BLaER1 (cell line): ENCODE measurements at regions not wholly inside any gene's neighbourhood (a gene's known extent, or its start where the extent isn't known, plus 50 kb on each side); places are given as distances from the start of the nearest gene placed in this dataset.

Experiments
- H3K27ac ChIP-seq: shearing (Covaris generic); formaldehyde crosslinking; 2 replicates; pipeline ENCODE4 v1.8.1; 2022
- H3K27me3 ChIP-seq: shearing (Covaris generic); formaldehyde crosslinking; 2 replicates; pipeline ENCODE4 v1.8.1; 2022
- H3K36me3 ChIP-seq: shearing (Covaris generic); formaldehyde crosslinking; 2 replicates; pipeline ENCODE4 v1.8.1; 2022
- H3K4me1 ChIP-seq: shearing (Covaris generic); formaldehyde crosslinking; 2 replicates; pipeline ENCODE4 v1.8.1; 2022
- H3K4me2 ChIP-seq: shearing (Covaris generic); formaldehyde crosslinking; 2 replicates; pipeline ENCODE4 v1.8.1; 2022
- H3K4me3 ChIP-seq: shearing (Covaris generic); formaldehyde crosslinking; 2 replicates; pipeline ENCODE4 v1.8.1; 2022
- H3K9ac ChIP-seq: shearing (Covaris generic); formaldehyde crosslinking; 2 replicates; pipeline ENCODE4 v1.8.1; 2022
- H3K9me3 ChIP-seq: shearing (Covaris generic); formaldehyde crosslinking; 2 replicates; pipeline ENCODE4 v1.8.1; 2022
- H4K20me1 ChIP-seq: shearing (Covaris generic); formaldehyde crosslinking; 2 replicates; pipeline ENCODE4 v1.8.1; 2022
- Cebpa-rat ChIP-seq: shearing (Covaris generic); IDR thresholded peaks from 2 replicates; pipeline ENCODE4 v1.8.1; 2022

DNA sequence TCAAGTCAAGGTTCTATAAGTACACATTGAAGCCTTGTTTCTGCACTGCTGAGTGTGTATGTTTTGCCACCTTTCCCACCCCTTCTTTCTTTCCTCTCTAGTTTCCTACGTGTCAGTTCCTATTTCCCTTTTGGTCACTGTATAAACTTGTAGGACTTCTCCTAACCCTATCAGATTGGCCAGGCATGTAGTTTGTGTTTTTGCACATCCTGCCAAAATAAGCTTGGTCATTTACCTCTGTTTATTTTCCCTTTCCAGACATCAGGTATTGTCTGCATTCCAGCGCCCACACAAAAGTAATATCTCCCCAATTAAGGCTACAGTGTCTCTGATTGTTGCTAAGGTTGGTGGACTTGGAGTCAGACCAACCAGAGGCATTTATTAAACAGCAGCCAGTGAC lies 252.9 kb upstream of the MPDZ start:
- Histone ChIP-seq H3K27ac (no peak overlapping the region), H4K20me1 (no peaks in the 10 kb centered on the region), H3K9me3 (peaks cover 11% of the 10 kb centered on the region), H3K36me3 (no peaks in the 10 kb centered on the region), H3K4me1 (peaks cover 23% of the 10 kb centered on the region), H3K9ac (no peak overlapping the region), H3K4me3 (no peak overlapping the region), H3K4me2 (no peak overlapping the region), H3K27me3 (no peaks in the 10 kb centered on the region)
- TF ChIP-seq Cebpa-rat = no peak

DNA sequence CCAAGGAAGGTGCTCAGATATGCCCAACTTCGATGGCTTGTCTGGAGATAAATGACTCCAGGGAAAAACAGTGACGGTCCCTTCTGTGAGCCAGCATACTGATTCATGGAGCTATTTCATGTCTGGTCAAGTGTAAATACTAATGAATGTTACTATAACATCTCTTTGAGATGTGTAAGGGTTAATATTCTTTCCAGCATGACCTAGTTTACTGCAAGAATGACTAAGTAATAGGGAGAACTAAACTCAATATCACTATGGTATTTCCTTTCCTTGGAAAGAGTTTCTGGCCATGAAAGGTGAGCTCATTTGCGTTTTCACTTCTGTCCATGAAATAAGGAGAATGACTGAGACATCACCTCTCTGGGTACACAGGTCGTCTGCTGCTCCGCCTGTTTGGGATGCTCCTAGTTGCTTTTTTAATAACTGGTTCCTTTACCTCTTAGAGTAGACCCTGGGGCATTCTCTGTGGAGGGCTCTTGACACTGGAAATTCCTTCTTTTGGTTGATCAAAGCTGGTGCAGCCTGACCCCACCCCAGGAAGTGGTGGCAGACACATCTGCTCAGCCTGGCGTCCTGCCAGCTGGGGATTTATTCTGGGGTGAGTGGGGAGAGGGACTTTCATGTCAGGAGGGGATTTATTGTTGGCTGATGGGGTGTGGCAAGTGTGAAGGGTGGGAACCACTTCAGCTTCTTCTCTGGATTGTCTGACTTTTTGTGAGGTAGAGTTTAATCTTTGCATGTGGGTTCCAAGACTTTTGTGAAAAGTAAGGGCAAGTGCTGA lies 250.0 kb upstream of the MPDZ start:
- TF ChIP-seq Cebpa-rat = no peak
- H3K27ac ChIP-seq = no peak overlapping the region
- no peaks in the 10 kb centered on the region for H3K36me3 ChIP-seq
- H3K9ac ChIP-seq = no peak overlapping the region
- peaks cover 23% of the 10 kb centered on the region for H3K4me1 ChIP-seq
- no peaks in the 10 kb centered on the region for H3K27me3 ChIP-seq
- H3K4me3 ChIP-seq = no peak overlapping the region
- peaks cover 11% of the 10 kb centered on the region for H3K9me3 ChIP-seq
- no peaks in the 10 kb centered on the region for H4K20me1 ChIP-seq
- H3K4me2 ChIP-seq = peak overlapping the region; percentile 74

DNA sequence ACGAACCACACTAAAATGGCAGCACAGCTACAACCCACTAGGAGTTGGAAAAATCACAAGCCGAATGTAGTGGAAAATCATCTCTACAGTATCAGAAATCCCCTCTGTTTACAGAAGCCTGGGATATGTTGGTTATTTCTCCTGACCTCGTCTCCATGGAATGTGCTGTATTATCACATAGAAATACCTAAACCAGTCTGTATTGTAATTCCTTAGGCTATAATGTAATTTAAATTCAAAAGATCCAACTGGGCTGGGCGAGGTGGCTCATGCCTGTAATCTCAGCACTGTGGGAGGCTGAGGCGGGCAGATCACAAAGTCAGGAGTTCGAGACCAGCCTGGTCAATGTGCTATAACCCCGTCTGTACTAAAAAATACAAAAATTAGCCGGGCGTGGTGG lies 244.8 kb upstream of the MPDZ start:
- no peaks in the 10 kb centered on the region for H3K36me3 ChIP-seq
- H4K20me1 ChIP-seq = no peaks in the 10 kb centered on the region
- no peak overlapping the region for H3K4me2 ChIP-seq
- H3K4me1 ChIP-seq = peaks cover 9% of the 10 kb centered on the region
- no peaks in the 10 kb centered on the region for H3K9me3 ChIP-seq
- H3K9ac ChIP-seq = no peak overlapping the region
- H3K27ac ChIP-seq = no peak overlapping the region
- H3K4me3 ChIP-seq = no peak overlapping the region
- H3K27me3 ChIP-seq = no peaks in the 10 kb centered on the region
- TF ChIP-seq Cebpa-rat = no peak

DNA sequence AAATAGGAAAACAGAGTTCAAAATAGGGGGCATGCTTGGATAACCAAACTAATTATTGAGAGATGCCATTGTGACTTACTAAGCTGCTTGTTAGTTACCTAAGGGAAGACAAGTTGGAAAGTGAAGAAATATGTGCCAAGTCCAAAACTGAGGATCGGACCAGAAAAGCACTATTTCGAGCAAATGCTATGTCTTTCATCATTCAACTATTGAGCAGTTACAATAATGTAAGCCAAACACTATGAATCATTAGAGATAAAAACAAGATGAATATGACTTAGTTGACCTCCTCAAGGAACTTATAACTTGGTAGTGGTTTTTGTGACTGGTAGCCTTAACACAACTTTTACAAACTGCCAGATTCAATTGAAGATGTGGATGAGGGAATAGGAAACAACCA lies 240.6 kb upstream of the MPDZ start:
- no peak overlapping the region for H3K27ac ChIP-seq
- H3K4me3 ChIP-seq = no peak overlapping the region
- no peaks in the 10 kb centered on the region for H3K27me3 ChIP-seq
- H3K9ac ChIP-seq = no peak overlapping the region
- H3K4me2 ChIP-seq = no peak overlapping the region
- TF ChIP-seq Cebpa-rat = no peak
- H3K4me1 ChIP-seq = no peaks in the 10 kb centered on the region
- H4K20me1 ChIP-seq = no peaks in the 10 kb centered on the region
- no peaks in the 10 kb centered on the region for H3K9me3 ChIP-seq
- no peaks in the 10 kb centered on the region for H3K36me3 ChIP-seq

DNA sequence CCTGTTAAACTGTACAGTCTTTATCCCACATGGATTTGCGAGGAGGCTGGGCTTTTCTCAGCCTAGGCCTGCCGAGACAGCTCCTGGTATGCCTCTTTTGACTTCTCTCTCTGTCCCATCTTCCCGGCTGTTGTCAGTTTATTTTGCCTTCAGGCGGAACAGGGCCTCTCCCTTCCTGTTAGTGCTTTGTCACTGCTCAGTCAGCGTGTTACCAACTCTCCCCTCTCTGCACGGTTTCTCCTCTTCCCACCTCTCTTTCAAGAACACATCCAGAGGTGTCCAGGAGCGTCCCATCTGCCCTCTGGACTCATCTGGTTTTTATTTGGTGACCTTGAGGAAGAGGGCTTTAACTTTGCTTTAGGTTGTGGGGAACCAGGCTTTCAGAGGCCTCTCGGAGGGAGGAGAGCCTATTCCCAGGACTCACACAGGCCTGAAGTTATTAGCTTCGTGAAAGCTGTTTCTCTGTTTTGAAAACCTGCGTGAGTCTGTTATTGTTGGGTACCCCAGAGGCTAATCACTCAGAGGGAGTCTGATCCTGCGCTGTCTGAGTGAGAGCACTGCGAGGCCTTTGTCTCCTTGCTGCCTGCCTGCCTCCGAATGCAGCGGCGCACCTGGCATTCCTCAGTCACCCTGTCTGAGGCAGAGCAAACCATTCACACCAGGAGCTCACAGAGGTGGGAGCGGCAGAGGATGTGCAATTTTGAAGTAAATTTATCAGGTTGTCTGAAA lies 234.4 kb upstream of the MPDZ start:
- no peaks in the 10 kb centered on the region for H4K20me1 ChIP-seq
- no peaks in the 10 kb centered on the region for H3K36me3 ChIP-seq
- peak overlapping the region; percentile 13 for H3K4me2 ChIP-seq
- H3K9me3 ChIP-seq = no peaks in the 10 kb centered on the region
- H3K4me3 ChIP-seq = no peak overlapping the region
- peak overlapping the region; percentile 45; the same call in 1 of the 2 replicates for H3K27ac ChIP-seq
- peaks cover 17% of the 10 kb centered on the region for H3K4me1 ChIP-seq
- no peak for TF ChIP-seq Cebpa-rat
- no peak overlapping the region for H3K9ac ChIP-seq
- H3K27me3 ChIP-seq = no peaks in the 10 kb centered on the region

DNA sequence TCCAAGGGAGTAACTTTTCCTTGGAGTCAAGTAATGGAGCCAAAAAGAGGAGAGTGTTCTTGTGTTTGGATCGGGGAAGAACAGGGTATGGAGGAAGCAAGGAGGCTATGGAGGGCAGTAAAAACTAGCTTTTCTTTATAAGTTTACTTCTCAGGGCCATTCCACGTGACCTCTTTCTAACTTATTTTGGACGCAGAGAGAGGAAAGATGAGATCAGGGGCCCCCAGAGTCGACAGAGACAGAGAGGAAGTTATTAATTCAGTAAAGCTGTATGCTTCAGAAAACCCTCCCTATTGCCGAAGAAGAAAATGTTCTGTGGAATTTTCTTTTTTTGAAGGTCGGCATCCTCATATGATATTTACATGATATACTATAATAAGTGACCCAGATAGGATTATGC lies 233.8 kb upstream of the MPDZ start:
- Histone ChIP-seq H3K4me2 (peak overlapping the region; percentile 13), H4K20me1 (no peaks in the 10 kb centered on the region), H3K27ac (0 out of 2 replicates have a peak overlapping the region, but pooled peaks have one; percentile 45), H3K4me3 (no peak overlapping the region), H3K9ac (no peak overlapping the region), H3K4me1 (peaks cover 17% of the 10 kb centered on the region), H3K9me3 (no peaks in the 10 kb centered on the region), H3K27me3 (no peaks in the 10 kb centered on the region), H3K36me3 (no peaks in the 10 kb centered on the region)
- TF ChIP-seq Cebpa-rat = no peak

DNA sequence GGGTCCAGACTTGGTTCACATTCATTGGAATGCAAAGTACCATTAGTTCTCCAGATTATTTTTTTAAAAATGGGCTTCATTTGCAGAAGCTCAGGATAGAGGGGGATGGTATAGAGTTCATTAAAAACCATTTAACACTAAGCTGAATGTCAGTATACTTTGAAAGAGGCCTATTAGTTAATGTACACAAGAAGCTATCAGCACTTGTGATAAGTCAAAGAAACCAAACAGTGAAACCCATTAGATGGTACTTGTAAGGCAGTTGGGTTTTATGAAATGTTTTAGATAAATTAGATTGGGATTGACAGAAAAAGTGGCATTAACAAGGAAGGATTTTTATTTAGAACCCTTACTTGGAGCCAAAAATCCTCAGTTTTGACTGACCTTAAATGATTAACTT lies 229.2 kb upstream of the MPDZ start:
- Histone ChIP-seq H3K4me1 (peaks cover 14% of the 10 kb centered on the region), H4K20me1 (no peaks in the 10 kb centered on the region), H3K9ac (no peak overlapping the region), H3K27ac (no peak overlapping the region), H3K36me3 (no peaks in the 10 kb centered on the region), H3K9me3 (no peaks in the 10 kb centered on the region), H3K27me3 (no peaks in the 10 kb centered on the region), H3K4me3 (no peak overlapping the region), H3K4me2 (no peak overlapping the region)
- TF ChIP-seq Cebpa-rat = no peak

DNA sequence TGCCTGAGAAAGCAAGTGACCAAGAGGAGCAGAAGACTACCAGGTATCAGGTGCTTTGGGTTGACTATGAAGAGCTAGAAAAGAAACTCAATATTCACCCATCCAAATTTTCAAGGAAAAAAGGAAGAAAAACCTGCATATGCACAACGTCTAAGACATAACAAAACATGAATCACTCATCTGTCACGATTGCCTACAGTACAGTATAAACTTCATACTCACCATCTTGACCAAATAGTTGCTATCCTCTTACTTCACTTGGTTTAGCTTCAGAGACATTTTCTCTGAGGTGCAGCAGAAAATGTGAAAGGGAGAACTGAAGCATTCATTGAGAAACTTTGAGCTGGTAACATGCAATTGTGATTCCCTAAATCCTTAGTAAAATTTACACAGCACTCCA lies 228.6 kb upstream of the MPDZ start:
- no peak overlapping the region for H3K4me2 ChIP-seq
- no peak for TF ChIP-seq Cebpa-rat
- no peak overlapping the region for H3K27ac ChIP-seq
- no peaks in the 10 kb centered on the region for H4K20me1 ChIP-seq
- no peak overlapping the region for H3K9ac ChIP-seq
- H3K9me3 ChIP-seq = no peaks in the 10 kb centered on the region
- H3K4me1 ChIP-seq = peaks cover 8% of the 10 kb centered on the region
- H3K27me3 ChIP-seq = no peaks in the 10 kb centered on the region
- H3K36me3 ChIP-seq = no peaks in the 10 kb centered on the region
- H3K4me3 ChIP-seq = no peak overlapping the region

DNA sequence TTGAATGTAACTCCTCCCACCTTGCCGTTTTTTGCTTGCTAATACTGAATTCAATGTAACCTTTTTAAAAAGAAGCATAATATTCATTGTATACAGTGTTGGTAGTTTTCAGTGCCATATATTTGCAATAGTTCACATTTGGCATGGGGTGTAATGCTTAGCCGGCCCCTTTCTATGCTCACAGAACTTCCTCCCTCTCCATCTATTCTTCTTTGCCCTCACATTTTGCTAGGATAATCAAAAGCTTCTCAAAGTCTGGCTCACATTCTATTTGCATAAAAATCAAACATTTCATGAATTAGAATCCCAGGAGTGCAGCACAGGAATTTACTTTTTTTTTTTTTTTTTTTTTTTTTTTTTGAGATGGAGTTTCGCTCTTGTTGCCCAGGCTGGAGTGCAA lies 226.3 kb upstream of the MPDZ start:
- no peak for TF ChIP-seq Cebpa-rat
- H3K27ac ChIP-seq = no peak overlapping the region
- no peaks in the 10 kb centered on the region for H3K36me3 ChIP-seq
- H3K9me3 ChIP-seq = no peaks in the 10 kb centered on the region
- H3K4me3 ChIP-seq = no peak overlapping the region
- no peaks in the 10 kb centered on the region for H3K27me3 ChIP-seq
- no peak overlapping the region for H3K9ac ChIP-seq
- peaks cover 8% of the 10 kb centered on the region for H3K4me1 ChIP-seq
- no peak overlapping the region for H3K4me2 ChIP-seq
- H4K20me1 ChIP-seq = no peaks in the 10 kb centered on the region

DNA sequence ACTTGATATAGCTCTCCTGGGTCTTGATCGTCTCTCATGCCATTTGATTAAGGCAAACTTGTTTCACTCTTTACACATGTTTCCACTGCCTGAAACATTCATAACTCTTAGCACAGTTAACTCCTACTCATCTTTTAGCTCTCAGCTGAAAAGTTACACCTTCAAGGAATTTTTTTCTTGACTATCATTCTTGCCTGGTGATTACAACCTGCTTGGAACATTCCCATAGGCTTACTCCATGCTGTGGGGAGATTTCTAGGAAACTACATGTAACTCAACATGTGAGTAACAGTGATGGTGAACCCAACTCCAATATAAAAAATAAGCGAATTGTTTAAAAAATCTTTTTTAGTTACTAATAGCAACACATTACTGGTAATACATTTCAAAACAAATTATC lies 224.1 kb upstream of the MPDZ start:
- Histone ChIP-seq H3K9ac (no peak overlapping the region), H4K20me1 (no peaks in the 10 kb centered on the region), H3K4me3 (no peak overlapping the region), H3K4me1 (no peaks in the 10 kb centered on the region), H3K36me3 (no peaks in the 10 kb centered on the region), H3K27me3 (no peaks in the 10 kb centered on the region), H3K4me2 (no peak overlapping the region), H3K27ac (no peak overlapping the region), H3K9me3 (no peaks in the 10 kb centered on the region)
- TF ChIP-seq Cebpa-rat = no peak
